HepG2 (cell line): ENCODE measurements at regions not wholly inside any gene's neighbourhood (a gene's known extent, or its start where the extent isn't known, plus 50 kb on each side); places are given as distances from the start of the nearest gene placed in this dataset.

Source experiments
- ATAC-seq: fragments of 200-7000 bp; cut with Tn5 transposase; 3 replicates; pipeline ENCODE4 v1.9.1; 2020; ENCODE audit warnings: mild to moderate bottlenecking, moderate library complexity
- BruUV-seq: library from RNA; stranded (reverse); fragments of 400-500 nt; replicated peaks from 2 replicates; lab custom pipeline; 2021; lab: Mats Ljungman, UMichigan
- CTCF ChIA-PET: fragments of 300-600 bp; formaldehyde crosslinking; extraction: SDS; loops from one replicate; lab custom pipeline; 2021; ENCODE audit warnings: low total read pairs, inconsistent platforms, low intra/inter-chr PET ratio; lab: Yijun Ruan, JAX
- POLR2A ChIA-PET: fragments of 350-600 bp; sonication (Branson Sonifier 250); formaldehyde crosslinking; loops from one replicate; lab custom pipeline; 2020; ENCODE audit warnings: antibody characterized with exemption, inconsistent platforms; lab: Yijun Ruan, JAX
- DNase-seq: peaks from one replicate; pipeline ENCODE4 v3.0.0-alpha.2; 2015; ENCODE audit warnings: low spot score
- FAIRE-seq: peaks from 3 replicates; lab custom pipeline; 2011; peaks lifted over from hg19 to GRCh38; lab: Jason Lieb, UNC
- H2AFZ ChIP-seq: one replicate; pipeline ENCODE4 v1.6.1; 2011; ENCODE audit warnings: low read length, inconsistent platforms
- H3K27ac ChIP-seq: fragments of 300-600 bp; 3 replicates; pipeline ENCODE4 v1.8.0; 2011; ENCODE audit warnings: mixed run types, mild to moderate bottlenecking, mixed read lengths, low read length, inconsistent platforms; ENCODE audit not compliant: insufficient read depth; ENCODE audit errors: extremely low read length
- H3K27me3 ChIP-seq, 2 experiments: fragments of 200-600 bp in 1 of 2; 2 replicates in 1 of 2; 3 replicates in 1 of 2; pipeline versions ENCODE4 v1.6.0 to v1.8.0; 2011; ENCODE audit warnings: low read length in 2 of 2, mild to moderate bottlenecking in 2 of 2, moderate library complexity in 2 of 2, inconsistent platforms in 1 of 2; ENCODE audit not compliant: insufficient read depth in 2 of 2, control insufficient read depth in 1 of 2
- H3K36me3 ChIP-seq, 2 experiments: fragments of 200-600 bp in 1 of 2; replicated peaks in 1 of 2; 2 replicates in 1 of 2; 3 replicates in 1 of 2; pipeline versions ENCODE4 v1.5.1 to v1.8.0; 2011; ENCODE audit warnings: low read length in 2 of 2, inconsistent platforms in 1 of 2; ENCODE audit not compliant: insufficient read depth in 2 of 2, control insufficient read depth in 1 of 2
- H3K4me1 ChIP-seq: 2 replicates; pipeline ENCODE4 v1.5.1; 2012; ENCODE audit warnings: low read length, inconsistent platforms; ENCODE audit not compliant: insufficient read depth
- H3K4me2 ChIP-seq: 2 replicates; pipeline ENCODE4 v1.6.0; 2011; ENCODE audit warnings: low read depth, low read length, inconsistent platforms
- H3K4me3 ChIP-seq, 3 experiments: fragments of 200-600 bp in 1 of 3; sonication (generic), shearing (Covaris generic) in 1 of 3; replicated peaks in 1 of 3; 2 replicates each; pipeline ENCODE4 v1.5.1; 2011 to 2016; ENCODE audit warnings: low read length in 3 of 3, inconsistent platforms in 2 of 3, low read depth in 2 of 3, mild to moderate bottlenecking in 2 of 3, control low read depth in 1 of 3, mixed read lengths in 1 of 3; ENCODE audit not compliant: insufficient read depth in 1 of 3
- H3K79me2 ChIP-seq: one replicate; pipeline ENCODE4 v1.6.1; 2011; ENCODE audit warnings: low read length, inconsistent platforms; ENCODE audit not compliant: insufficient read depth
- H3K9ac ChIP-seq: 2 replicates; pipeline ENCODE4 v1.6.0; 2011; ENCODE audit warnings: mild to moderate bottlenecking, low read depth, low read length, inconsistent platforms; ENCODE audit not compliant: insufficient read depth
- H3K9me3 ChIP-seq: 2 replicates; pipeline ENCODE4 v1.5.1; 2012; ENCODE audit warnings: mild to moderate bottlenecking, low read length
- H4K20me1 ChIP-seq: 2 replicates; pipeline ENCODE4 v1.6.0; 2011; ENCODE audit warnings: inconsistent platforms, mild to moderate bottlenecking, low read length, moderate library complexity; ENCODE audit not compliant: insufficient read depth
- ADNP ChIP-seq: sonication (generic); formaldehyde crosslinking; IDR thresholded peaks from 2 replicates; pipeline ENCODE4 v1.4.0; 2020; ENCODE audit warnings: missing genetic modification reagents
- BRD4 ChIP-seq: sonication (generic); formaldehyde crosslinking; IDR thresholded peaks from 2 replicates; pipeline ENCODE4 v1.4.0; 2020; ENCODE audit warnings: missing genetic modification reagents
- CCDC6 ChIP-seq: sonication (generic); formaldehyde crosslinking; IDR thresholded peaks from 2 replicates; pipeline ENCODE4 v1.8.1; 2022; ENCODE audit warnings: mild to moderate bottlenecking, missing genetic modification reagents, moderate library complexity
- ETS1 ChIP-seq: sonication (generic); formaldehyde crosslinking; IDR thresholded peaks from 2 replicates; pipeline ENCODE4 v1.4.0; 2020; ENCODE audit warnings: missing genetic modification reagents
- HOXA3 ChIP-seq: sonication (generic); formaldehyde crosslinking; IDR thresholded peaks from 2 replicates; pipeline ENCODE4 v1.5.0; 2020; ENCODE audit warnings: missing genetic modification reagents
- POLR2AphosphoS2 ChIP-seq: IDR thresholded peaks from 2 replicates; pipeline ENCODE4 v1.6.1; 2011; ENCODE audit warnings: low read depth, low read length, improper control_type of control experiment
- RFX3 ChIP-seq: IDR thresholded peaks from 2 replicates; pipeline ENCODE4 v1.6.1; 2016; ENCODE audit warnings: missing biosample characterization, missing genetic modification reagents
- SMAD9 ChIP-seq: sonication (generic); formaldehyde crosslinking; IDR thresholded peaks from 2 replicates; pipeline ENCODE4 v1.5.1; 2020; ENCODE audit warnings: mild to moderate bottlenecking, missing genetic modification reagents
- U2AF2 ChIP-seq: fragments of 200-400 bp; formaldehyde crosslinking; IDR thresholded peaks from 2 replicates; pipeline ENCODE4 v1.6.1; 2017; ENCODE audit warnings: low read depth, mild to moderate bottlenecking, low read length
- ZNF557 ChIP-seq: sonication (generic); formaldehyde crosslinking; IDR thresholded peaks from 2 replicates; pipeline ENCODE4 v1.4.0; 2020; ENCODE audit warnings: missing genetic modification reagents
- ZNF713 ChIP-seq: sonication (generic); formaldehyde crosslinking; IDR thresholded peaks from 2 replicates; pipeline ENCODE4 v1.4.0; 2020; ENCODE audit warnings: mild to moderate bottlenecking, missing genetic modification reagents
- ZNF776 ChIP-seq: sonication (generic); formaldehyde crosslinking; IDR thresholded peaks from 2 replicates; pipeline ENCODE4 v1.4.0; 2020; ENCODE audit warnings: mild to moderate bottlenecking, missing genetic modification reagents
- ZNF839 ChIP-seq: sonication (generic); formaldehyde crosslinking; IDR thresholded peaks from 2 replicates; pipeline ENCODE4 v1.4.0; 2020; ENCODE audit warnings: missing genetic modification reagents, mild to moderate bottlenecking, borderline replicate concordance
- WGBS: methylation state at CpG from one replicate; pipeline ENCODE4 v1.1.6; 2017; ENCODE audit warnings: low lambda C conversion rate; 5-methylcytosine and 5-hydroxymethylcytosine counted together
- in situ Hi-C: cut with HindIII; loops from 2 replicates; pipeline ENCODE4 v1.10.0; 2017; ENCODE audit warnings: low pct_unique_long_range_greater_than_20kb; ENCODE audit not compliant: extremely low pct_ligation_motif_present
- intact Hi-C: fragments of 100-400 bp; cut with micrococcal nuclease; formaldehyde crosslinking; loops from one replicate; pipeline ENCODE4 v1.10.0; 2022; ENCODE audit not compliant: unreplicated experiment
- TF ChIP-seq, protein P1 (sequence below): sonication (generic); formaldehyde crosslinking; IDR thresholded peaks from 2 replicates; pipeline ENCODE4 v1.5.0; 2020; ENCODE audit warnings: mild to moderate bottlenecking, missing genetic modification reagents
- TF ChIP-seq, protein P2 (sequence below): sonication (generic); formaldehyde crosslinking; IDR thresholded peaks from 2 replicates; pipeline ENCODE4 v1.4.0; 2020; ENCODE audit warnings: missing genetic modification reagents

- Histone ChIP-seq H3K36me3 (no peaks in the 10 kb centered on the region), H3K4me1 (no peaks in the 10 kb centered on the region), H3K27ac (no peak overlapping the region), H4K20me1 (no peaks in the 10 kb centered on the region), H3K9ac (no peak overlapping the region), H3K9me3 (no peaks in the 10 kb centered on the region), H2AFZ (no peak overlapping the region), H3K79me2 (no peaks in the 10 kb centered on the region), H3K4me2 (no peak overlapping the region), H3K4me3 (no peak overlapping the region), H3K27me3 (0 out of 5 replicates have a peak, but pooled peaks cover 0 to 5% of the 10 kb centered on the region in 2 experiments)
- 14% methylated on average over 3 of the region's 3 CpGs for WGBS
- TF ChIP-seq ADNP, result no peak
- no peak for TF ChIP-seq POLR2AphosphoS2
- no peak for TF ChIP-seq U2AF2
- TF ChIP-seq ZNF776 (CRISPR knock-in tag), result no peak
- no TSS peak for BruUV-seq
- ChIA-PET CTCF (no interaction called here), POLR2A (no interaction called here)
- intact Hi-C loops, result no loop called here
- in situ Hi-C loops, result no loop called here
- DNase-seq (no peak), FAIRE-seq (no peak), ATAC-seq (no peak)
Observed at GRCh38 chr5:108433600-108433999, 51.7 kb upstream of the FBXL17 start.

GRCh38 chr5:108432024-108432423 is 50.1 kb upstream of the FBXL17 start:
- Histone ChIP-seq H3K4me1 (no peaks in the 10 kb centered on the region), H3K4me2 (no peak overlapping the region), H3K27ac (no peak overlapping the region), H3K9me3 (no peaks in the 10 kb centered on the region), H3K36me3 (no peaks in the 10 kb centered on the region), H4K20me1 (no peaks in the 10 kb centered on the region), H3K79me2 (no peaks in the 10 kb centered on the region), H3K27me3 (peaks cover 0 to 5% of the 10 kb centered on the region in 2 experiments; a peak in 1 of 5 replicates), H2AFZ (no peak overlapping the region), H3K9ac (no peak overlapping the region), H3K4me3 (no peak overlapping the region)
- ChIA-PET POLR2A (no interaction called here), CTCF (no interaction called here)
- 1% methylated on average over 2 of the region's 2 CpGs for WGBS
- TF ChIP-seq, protein P1, sequence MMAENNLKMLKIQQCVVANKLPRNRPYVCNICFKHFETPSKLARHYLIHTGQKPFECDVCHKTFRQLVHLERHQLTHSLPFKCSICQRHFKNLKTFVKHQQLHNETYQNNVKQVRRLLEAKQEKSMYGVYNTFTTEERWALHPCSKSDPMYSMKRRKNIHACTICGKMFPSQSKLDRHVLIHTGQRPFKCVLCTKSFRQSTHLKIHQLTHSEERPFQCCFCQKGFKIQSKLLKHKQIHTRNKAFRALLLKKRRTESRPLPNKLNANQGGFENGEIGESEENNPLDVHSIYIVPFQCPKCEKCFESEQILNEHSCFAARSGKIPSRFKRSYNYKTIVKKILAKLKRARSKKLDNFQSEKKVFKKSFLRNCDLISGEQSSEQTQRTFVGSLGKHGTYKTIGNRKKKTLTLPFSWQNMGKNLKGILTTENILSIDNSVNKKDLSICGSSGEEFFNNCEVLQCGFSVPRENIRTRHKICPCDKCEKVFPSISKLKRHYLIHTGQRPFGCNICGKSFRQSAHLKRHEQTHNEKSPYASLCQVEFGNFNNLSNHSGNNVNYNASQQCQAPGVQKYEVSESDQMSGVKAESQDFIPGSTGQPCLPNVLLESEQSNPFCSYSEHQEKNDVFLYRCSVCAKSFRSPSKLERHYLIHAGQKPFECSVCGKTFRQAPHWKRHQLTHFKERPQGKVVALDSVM (CRISPR knock-in tag), result no peak
- TF ChIP-seq RFX3 (CRISPR knock-in tag), result no peak
- no peak for TF ChIP-seq ZNF713 (CRISPR knock-in tag)
- TF ChIP-seq SMAD9 (CRISPR knock-in tag), result no peak
- TF ChIP-seq ETS1 (CRISPR knock-in tag), result no peak
- no peak for TF ChIP-seq BRD4 (CRISPR knock-in tag)
- TF ChIP-seq, protein P2, sequence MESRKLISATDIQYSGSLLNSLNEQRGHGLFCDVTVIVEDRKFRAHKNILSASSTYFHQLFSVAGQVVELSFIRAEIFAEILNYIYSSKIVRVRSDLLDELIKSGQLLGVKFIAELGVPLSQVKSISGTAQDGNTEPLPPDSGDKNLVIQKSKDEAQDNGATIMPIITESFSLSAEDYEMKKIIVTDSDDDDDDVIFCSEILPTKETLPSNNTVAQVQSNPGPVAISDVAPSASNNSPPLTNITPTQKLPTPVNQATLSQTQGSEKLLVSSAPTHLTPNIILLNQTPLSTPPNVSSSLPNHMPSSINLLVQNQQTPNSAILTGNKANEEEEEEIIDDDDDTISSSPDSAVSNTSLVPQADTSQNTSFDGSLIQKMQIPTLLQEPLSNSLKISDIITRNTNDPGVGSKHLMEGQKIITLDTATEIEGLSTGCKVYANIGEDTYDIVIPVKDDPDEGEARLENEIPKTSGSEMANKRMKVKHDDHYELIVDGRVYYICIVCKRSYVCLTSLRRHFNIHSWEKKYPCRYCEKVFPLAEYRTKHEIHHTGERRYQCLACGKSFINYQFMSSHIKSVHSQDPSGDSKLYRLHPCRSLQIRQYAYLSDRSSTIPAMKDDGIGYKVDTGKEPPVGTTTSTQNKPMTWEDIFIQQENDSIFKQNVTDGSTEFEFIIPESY (CRISPR knock-in tag), result no peak
- no peak for TF ChIP-seq HOXA3 (CRISPR knock-in tag)
- TF ChIP-seq ZNF557, result no peak
- TF ChIP-seq ZNF839, result no peak
- no peak for TF ChIP-seq CCDC6 (CRISPR knock-in tag)
- intact Hi-C loops (no loop called here), in situ Hi-C loops (no loop called here)
- BruUV-seq, result no TSS peak
- FAIRE-seq (no peak), ATAC-seq (no peak), DNase-seq (no peak)
